HG02798 (cell line): ENCODE measurements at regions not wholly inside any gene's neighbourhood (a gene's known extent, or its start where the extent isn't known, plus 50 kb on each side); places are given as distances from the start of the nearest gene placed in this dataset.

Experiments used
- ATAC-seq: cut with Tn5 transposase; IDR thresholded peaks from one replicate; pipeline ENCODE4 v1.9.1; 2021; ENCODE audit warnings: mild to moderate bottlenecking; ENCODE audit not compliant: unreplicated experiment, poor library complexity

- ATAC-seq = no peak
Observed at GRCh38 chr20:19889011-19889953, 127.9 kb upstream of the NAA20 start.

- ATAC-seq = no peak
Observed at GRCh38 chr20:19890445-19891051, 126.6 kb upstream of the NAA20 start.

DNA sequence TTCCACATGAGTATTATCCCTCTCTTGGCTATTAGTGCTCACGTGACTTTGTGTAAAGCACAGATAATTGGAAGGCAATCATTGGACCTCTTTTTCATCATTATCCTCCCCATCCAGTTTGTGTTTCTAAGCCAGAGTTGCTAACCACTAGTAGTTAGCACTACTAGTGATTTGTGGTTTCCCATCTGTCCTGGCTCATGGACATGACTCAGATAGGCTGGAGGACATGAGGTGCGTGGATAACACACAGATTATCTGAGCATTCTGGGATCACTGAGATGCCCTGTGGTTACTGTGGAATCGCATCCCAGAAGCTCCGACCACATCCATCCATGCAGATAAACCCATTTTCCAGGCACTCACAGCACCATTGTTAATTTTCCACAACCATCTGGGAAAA is 123.8 kb upstream of the NAA20 start:
- ATAC-seq = no peak

GRCh38 chr20:19895761-19896160 is 121.4 kb upstream of the NAA20 start:
- ATAC-seq = no peak

- no peak for ATAC-seq
Observed at GRCh38 chr20:19897891-19898290, 119.3 kb upstream of the NAA20 start.

- ATAC-seq = no peak
Observed at GRCh38 chr20:19901226-19901625, 115.9 kb upstream of the NAA20 start.

- no peak for ATAC-seq
Observed at GRCh38 chr20:19903168-19903811, 113.9 kb upstream of the NAA20 start.

- ATAC-seq = no peak
Observed at GRCh38 chr20:19907326-19908056, 109.7 kb upstream of the NAA20 start.

GRCh38 chr20:19908576-19908975 is 108.6 kb upstream of the NAA20 start:
- no peak for ATAC-seq

DNA sequence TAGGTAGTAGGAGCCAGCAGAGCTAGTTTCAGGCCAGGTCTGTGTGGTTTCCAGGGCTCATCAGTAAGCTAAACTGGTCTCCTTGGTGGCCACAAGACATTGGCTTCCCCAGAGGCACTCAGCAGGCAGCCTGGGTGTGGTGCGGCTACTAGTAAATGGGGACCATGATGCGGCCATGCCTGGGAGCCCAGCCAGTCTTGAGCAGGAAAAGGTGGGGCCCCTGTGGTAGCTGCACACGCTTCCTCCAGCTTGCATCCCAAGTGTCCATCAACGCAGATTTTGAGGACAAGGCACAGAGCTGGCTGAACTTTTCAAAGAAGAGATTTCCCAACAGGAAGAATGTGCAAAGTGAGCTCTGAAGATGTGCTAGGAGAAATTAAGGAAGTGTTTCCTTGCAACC is 107.4 kb upstream of the NAA20 start:
- no peak for ATAC-seq

DNA sequence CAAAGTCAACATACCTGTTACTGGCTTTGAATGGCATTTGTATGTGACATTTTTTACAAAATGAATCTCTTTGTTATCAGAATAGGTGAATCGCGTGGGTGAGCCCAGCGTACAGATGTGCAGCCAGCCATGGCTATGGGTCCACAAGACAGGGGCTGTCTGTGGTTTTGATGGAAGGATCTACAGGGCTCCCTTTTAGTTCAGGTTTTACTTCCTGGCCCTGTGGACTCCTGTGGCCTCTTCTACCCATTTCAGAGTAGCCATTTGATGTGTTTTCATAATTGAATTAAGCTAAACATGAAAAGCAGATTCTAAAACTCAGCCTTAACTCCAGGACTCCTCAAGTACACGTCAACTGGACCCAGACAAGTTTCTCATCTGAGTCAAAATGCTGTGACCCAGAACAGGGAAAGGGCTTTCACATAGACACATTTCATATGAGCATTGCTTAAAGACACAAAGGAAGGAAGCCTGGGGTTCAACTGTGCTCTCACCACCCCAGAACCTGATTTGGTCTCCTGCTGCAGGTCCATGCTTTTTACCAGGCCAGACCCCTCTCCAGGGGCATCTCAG is 105.3 kb upstream of the NAA20 start:
- ATAC-seq = no peak

DNA sequence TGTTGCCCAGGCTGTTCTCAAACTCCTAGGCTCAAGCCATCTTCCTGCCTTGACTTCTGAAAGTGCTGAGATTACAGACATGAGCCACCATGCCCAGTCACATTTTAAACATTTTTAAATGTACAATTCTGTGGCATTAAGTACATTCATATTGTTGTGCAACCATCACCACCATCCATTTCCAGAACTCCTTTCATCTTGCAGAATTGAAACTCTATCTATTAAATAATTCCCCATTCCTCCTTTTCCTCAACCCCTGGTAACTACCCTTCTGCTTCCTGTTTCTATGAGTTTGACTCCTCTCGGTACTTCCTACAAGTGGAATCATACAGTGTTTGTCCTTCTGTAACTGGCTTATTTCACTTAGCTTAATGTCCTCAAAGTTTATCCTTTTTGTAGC is 103.8 kb upstream of the NAA20 start:
- no peak for ATAC-seq

DNA sequence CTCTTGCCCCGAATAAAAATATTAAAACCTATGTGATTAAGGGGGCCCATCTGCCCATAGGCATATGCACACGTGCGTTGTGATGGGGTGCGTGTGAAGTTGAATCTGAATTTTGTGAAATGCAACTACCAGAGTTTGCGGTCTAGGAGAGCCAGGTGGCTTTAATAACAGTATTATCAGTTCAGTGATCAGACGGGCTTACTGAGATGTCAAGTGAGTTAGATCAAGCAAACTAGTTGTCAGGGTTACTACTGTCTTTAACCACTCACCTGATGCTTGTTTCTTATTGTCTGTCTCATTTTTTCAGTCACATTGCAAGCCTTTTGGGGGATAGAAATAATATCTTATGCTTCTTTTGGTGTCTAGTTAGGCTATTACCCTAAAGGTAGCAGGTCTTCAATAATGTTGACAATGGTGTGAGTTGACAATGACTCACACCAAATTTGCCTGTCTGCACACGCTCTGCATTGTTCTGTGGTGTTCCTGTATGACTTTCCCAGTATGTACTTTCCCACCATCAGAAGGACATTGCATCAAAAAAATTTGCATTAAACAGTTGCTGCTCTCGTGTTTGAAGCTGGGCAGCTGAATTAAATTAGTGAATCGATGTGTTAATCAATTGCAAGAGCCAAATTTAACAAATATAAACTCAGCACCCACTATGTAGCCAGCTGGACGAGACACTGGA is 103.1 kb upstream of the NAA20 start:
- no peak for ATAC-seq

DNA sequence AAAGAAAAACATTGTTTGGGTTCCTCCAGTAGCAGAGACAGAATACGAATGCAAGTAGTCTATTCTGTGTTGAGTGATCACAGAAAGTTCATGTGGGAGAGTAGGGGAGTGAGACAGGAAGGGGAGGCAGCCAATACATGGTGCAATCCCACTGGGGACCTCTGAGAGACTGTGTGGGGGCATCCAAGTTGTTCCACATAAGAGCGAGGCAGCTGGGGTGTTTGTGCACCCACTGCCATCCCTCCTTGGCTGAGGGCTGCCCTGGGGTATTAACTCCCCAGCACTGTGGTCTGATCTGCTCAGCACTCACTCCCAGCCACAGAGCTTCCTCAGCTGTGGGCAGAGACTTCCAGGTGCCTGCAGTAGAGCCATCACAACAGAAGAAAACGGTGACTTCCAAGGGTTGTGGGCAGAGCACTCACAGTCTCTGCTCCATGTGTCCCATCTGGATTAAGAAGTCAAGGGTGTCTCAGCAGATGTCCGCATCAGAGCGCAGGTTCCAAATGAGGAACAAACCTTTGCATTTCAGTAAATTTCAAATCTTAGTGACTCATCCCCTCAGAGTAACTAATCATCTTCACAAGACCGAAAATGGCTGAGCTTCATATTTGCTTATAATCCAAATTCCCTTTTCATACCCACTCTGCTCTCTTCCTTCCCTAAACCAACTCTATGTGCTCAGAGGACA is 101.9 kb upstream of the NAA20 start:
- no peak for ATAC-seq

GRCh38 chr20:19916531-19917485 is 100.4 kb upstream of the NAA20 start:
- no peak for ATAC-seq

DNA sequence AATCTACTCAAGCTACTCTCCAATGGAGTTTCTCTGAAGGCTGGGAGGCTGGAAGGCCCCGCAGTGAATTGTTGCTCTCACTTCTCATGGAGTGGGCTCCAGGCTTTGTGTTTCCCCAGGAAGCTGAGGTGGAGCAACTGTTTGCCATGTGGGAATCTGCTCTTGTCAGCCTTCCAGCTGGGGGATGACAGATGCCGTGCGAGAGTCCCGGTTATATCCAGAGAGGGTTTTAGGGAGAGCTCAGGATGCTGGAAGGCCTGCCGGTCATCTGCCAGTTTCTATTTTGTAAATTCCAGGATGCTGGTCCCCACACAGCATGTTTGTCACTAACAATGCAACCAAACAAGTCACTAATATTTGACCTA is 98.2 kb upstream of the NAA20 start:
- no peak for ATAC-seq

GRCh38 chr20:19920381-19921138 is 96.6 kb upstream of the NAA20 start:
- ATAC-seq = no peak
